GM06990 (cell line): ENCODE measurements at regions not wholly inside any gene's neighbourhood (a gene's known extent, or its start where the extent isn't known, plus 50 kb on each side); places are given as distances from the start of the nearest gene placed in this dataset.
"Not testable (repeated sequence)": the region's sequence is repeated elsewhere in the genome, so short reads cannot be mapped to it uniquely, and the experiment has no call there.

Experiments
- DNase-seq: peaks from one replicate; pipeline ENCODE4 v3.0.0-alpha.2; 2011; ENCODE audit not compliant: insufficient read length; ENCODE audit errors: extremely low read depth
- H3K27me3 ChIP-seq: replicated peaks from 2 replicates; pipeline ENCODE4 v1.6.0; 2011; ENCODE audit warnings: low read length; ENCODE audit not compliant: control insufficient read depth, insufficient read depth
- H3K36me3 ChIP-seq: 2 replicates; pipeline ENCODE4 v1.5.1; 2011; ENCODE audit warnings: low read length; ENCODE audit not compliant: control insufficient read depth, insufficient read depth
- H3K4me3 ChIP-seq: replicated peaks from 2 replicates; pipeline ENCODE4 v1.5.1; 2011; ENCODE audit warnings: low read depth, mild to moderate bottlenecking, control low read depth, low read length
- CTCF ChIP-seq: IDR thresholded peaks from 2 replicates; pipeline ENCODE4 v1.5.1; 2011; ENCODE audit warnings: low read length, control low read depth, mild to moderate bottlenecking, inconsistent platforms; ENCODE audit not compliant: insufficient read depth, poor library complexity, severe bottlenecking

GRCh38 chr7:85796956-85797355 lies 610.1 kb upstream of the SEMA3D start:
- no peak for DNase-seq
- Histone ChIP-seq H3K27me3 (no peaks in the 10 kb centered on the region), H3K4me3 (no peak overlapping the region), H3K36me3 (no peaks in the 10 kb centered on the region)
- TF ChIP-seq CTCF, result no peak

- not testable (repeated sequence) for H3K4me3 ChIP-seq, DNase-seq, H3K27me3 ChIP-seq, H3K36me3 ChIP-seq
Observed at GRCh38 chr7:85791098-85791497, 604.2 kb upstream of the SEMA3D start.

GRCh38 chr7:85781606-85782005 lies 594.8 kb upstream of the SEMA3D start:
- Histone ChIP-seq H3K36me3 (no peaks in the 10 kb centered on the region), H3K27me3 (no peaks in the 10 kb centered on the region), H3K4me3 (no peak overlapping the region)
- no peak for DNase-seq
- TF ChIP-seq CTCF, result no peak

- TF ChIP-seq CTCF, result no peak
- no peak for DNase-seq
- no peaks in the 10 kb centered on the region for H3K27me3 ChIP-seq
- H3K4me3 ChIP-seq, result no peak overlapping the region
- H3K36me3 ChIP-seq, result no peaks in the 10 kb centered on the region
Observed at GRCh38 chr7:85776691-85777345, 590.0 kb upstream of the SEMA3D start.

GRCh38 chr7:85775431-85775830 lies 588.6 kb upstream of the SEMA3D start:
- DNase-seq, result no peak
- H3K4me3 ChIP-seq, result no peak overlapping the region
- no peaks in the 10 kb centered on the region for H3K36me3 ChIP-seq
- TF ChIP-seq CTCF, result no peak
- H3K27me3 ChIP-seq, result no peaks in the 10 kb centered on the region

GRCh38 chr7:85774986-85775385 lies 588.1 kb upstream of the SEMA3D start:
- Histone ChIP-seq H3K4me3 (no peak overlapping the region), H3K36me3 (no peaks in the 10 kb centered on the region), H3K27me3 (no peaks in the 10 kb centered on the region)
- no peak for DNase-seq
- TF ChIP-seq CTCF, result no peak
